HUES64 (cell line): ENCODE measurements at regions not wholly inside any gene's neighbourhood (a gene's known extent, or its start where the extent isn't known, plus 50 kb on each side); places are given as distances from the start of the nearest gene placed in this dataset.

Experiments
- H3K27ac ChIP-seq: 2 replicates; pipeline ENCODE4 v1.7.0; 2013; ENCODE audit warnings: low read depth, low read length, inconsistent platforms
- H3K27me3 ChIP-seq: 2 replicates; pipeline ENCODE4 v1.6.1; 2013; ENCODE audit warnings: mild to moderate bottlenecking, low read length; ENCODE audit not compliant: insufficient read depth
- H3K36me3 ChIP-seq: 2 replicates; pipeline ENCODE4 v1.6.1; 2013; ENCODE audit warnings: mild to moderate bottlenecking, low read length; ENCODE audit not compliant: insufficient read depth
- H3K4me1 ChIP-seq: 2 replicates; pipeline ENCODE4 v1.6.1; 2013; ENCODE audit warnings: mild to moderate bottlenecking, low read length, moderate library complexity; ENCODE audit not compliant: insufficient read depth
- H3K4me3 ChIP-seq: 2 replicates; pipeline ENCODE4 v1.5.1; 2013; ENCODE audit warnings: mild to moderate bottlenecking, low read length, moderate library complexity
- H3K9ac ChIP-seq: 2 replicates; pipeline ENCODE4 v1.6.1; 2013; ENCODE audit warnings: mild to moderate bottlenecking, low read depth, low read length
- H3K9me3 ChIP-seq: 2 replicates; pipeline ENCODE4 v1.6.1; 2013; ENCODE audit warnings: low read depth, low read length; ENCODE audit not compliant: insufficient read depth
- WGBS: fragments of 150-250, 120-280 bp; methylation state at CpG from one replicate; pipeline ENCODE4 v1.1.7; 2013; ENCODE audit warnings: missing lambda C conversion rate; 5-methylcytosine and 5-hydroxymethylcytosine counted together

GRCh38 chr20:22861231-22861980 lies 173.7 kb upstream of the SSTR4 start:
- Histone ChIP-seq H3K4me3 (no peak overlapping the region), H3K4me1 (no peaks in the 10 kb centered on the region), H3K27me3 (no peaks in the 10 kb centered on the region), H3K36me3 (no peaks in the 10 kb centered on the region), H3K9me3 (no peaks in the 10 kb centered on the region), H3K27ac (no peak overlapping the region), H3K9ac (no peak overlapping the region)
- WGBS, result 91% methylated on average over 11 of the region's 11 CpGs

GRCh38 chr20:22861990-22862389 lies 173.1 kb upstream of the SSTR4 start:
- no peak overlapping the region for H3K4me3 ChIP-seq
- no peaks in the 10 kb centered on the region for H3K4me1 ChIP-seq
- no peak overlapping the region for H3K27ac ChIP-seq
- H3K9ac ChIP-seq, result no peak overlapping the region
- no peaks in the 10 kb centered on the region for H3K9me3 ChIP-seq
- no peaks in the 10 kb centered on the region for H3K36me3 ChIP-seq
- 92% methylated on average over 10 of the region's 10 CpGs for WGBS
- no peaks in the 10 kb centered on the region for H3K27me3 ChIP-seq

DNA sequence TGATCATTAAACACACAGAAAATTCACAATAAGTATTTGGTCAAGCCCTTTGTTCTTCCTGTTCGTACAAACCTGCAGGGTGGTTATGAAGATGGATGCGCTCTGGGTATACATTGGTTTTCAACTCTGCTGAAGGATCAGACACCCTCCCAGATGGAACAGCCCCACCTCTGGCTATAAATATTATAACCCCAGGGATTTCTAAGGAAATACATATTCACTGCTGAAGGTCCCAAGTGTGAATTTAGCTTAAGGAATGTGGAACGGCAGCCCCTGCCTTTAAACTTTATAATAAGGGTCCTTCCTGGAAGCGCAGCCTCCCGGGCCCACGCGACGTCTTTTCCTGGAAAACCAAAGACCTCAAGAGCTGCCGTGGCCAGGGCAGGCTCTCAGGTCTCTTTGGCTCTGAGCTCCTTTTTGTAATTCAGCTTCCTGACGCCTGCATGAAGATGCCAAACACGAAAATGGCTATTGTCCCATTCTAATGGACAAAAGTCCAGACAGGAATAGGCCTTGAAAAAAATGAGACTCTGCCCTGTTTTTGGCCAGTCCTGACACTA lies 172.4 kb upstream of the SSTR4 start:
- Histone ChIP-seq H3K9me3 (no peaks in the 10 kb centered on the region), H3K4me1 (no peaks in the 10 kb centered on the region), H3K27me3 (no peaks in the 10 kb centered on the region), H3K9ac (no peak overlapping the region), H3K4me3 (no peak overlapping the region), H3K36me3 (no peaks in the 10 kb centered on the region), H3K27ac (no peak overlapping the region)
- WGBS, result 93% methylated on average over 11 of the region's 11 CpGs

- Histone ChIP-seq H3K27ac (no peak overlapping the region), H3K9ac (no peak overlapping the region), H3K36me3 (no peaks in the 10 kb centered on the region), H3K4me3 (no peak overlapping the region), H3K4me1 (no peaks in the 10 kb centered on the region), H3K9me3 (no peaks in the 10 kb centered on the region), H3K27me3 (no peaks in the 10 kb centered on the region)
- WGBS, result 79% methylated on average over 4 of the region's 4 CpGs
Observed at GRCh38 chr20:22863826-22864225, 171.3 kb upstream of the SSTR4 start.

DNA sequence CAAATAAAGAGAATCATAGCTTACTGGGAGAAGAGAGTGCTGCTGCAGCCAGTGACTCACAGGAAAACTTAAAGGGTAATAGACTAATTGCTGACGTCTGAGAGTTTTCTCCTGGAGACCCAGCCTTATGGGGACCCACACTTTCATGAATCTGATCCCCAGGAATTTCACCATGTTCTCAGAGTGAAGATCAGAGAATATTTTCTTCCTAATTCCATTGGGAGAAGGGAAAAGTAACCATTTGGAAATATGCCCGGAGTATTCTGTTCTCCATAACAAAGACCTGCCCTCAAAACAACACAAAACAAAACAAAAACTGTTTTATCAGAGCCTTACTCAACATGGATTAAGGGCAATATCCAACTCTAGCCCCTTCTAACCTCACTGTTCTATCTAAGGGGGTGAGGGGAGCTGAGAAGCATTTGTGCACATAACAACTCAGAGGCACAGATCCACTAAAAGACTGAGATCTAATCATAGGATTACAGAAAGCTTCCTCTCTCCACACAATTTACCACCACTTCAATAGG lies 168.2 kb upstream of the SSTR4 start:
- no peak overlapping the region for H3K9ac ChIP-seq
- H3K27me3 ChIP-seq, result no peaks in the 10 kb centered on the region
- H3K27ac ChIP-seq, result no peak overlapping the region
- H3K4me3 ChIP-seq, result no peak overlapping the region
- no peaks in the 10 kb centered on the region for H3K4me1 ChIP-seq
- H3K36me3 ChIP-seq, result no peaks in the 10 kb centered on the region
- no peaks in the 10 kb centered on the region for H3K9me3 ChIP-seq
- 48% methylated on average over 2 of the region's 2 CpGs for WGBS

DNA sequence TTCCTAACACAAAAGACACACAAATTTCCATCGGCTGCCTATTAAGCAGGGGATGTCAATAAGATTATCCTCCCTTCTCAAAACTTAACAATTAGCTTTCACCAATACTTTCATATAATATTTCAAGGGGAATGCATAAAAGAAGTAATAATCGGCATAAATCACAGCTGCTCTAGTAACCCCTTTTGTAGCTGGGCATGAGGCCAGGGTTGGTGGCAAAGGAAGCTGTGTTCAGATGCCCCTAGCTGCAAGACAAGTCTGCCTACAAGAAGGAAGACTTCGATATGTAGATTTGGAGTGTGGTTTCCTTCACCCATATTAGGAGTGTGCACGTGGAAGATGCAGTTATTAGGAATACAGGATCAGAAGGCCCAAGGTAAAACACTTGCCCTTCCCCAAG lies 156.9 kb upstream of the SSTR4 start:
- Histone ChIP-seq H3K4me1 (no peaks in the 10 kb centered on the region), H3K9me3 (no peaks in the 10 kb centered on the region), H3K27ac (no peak overlapping the region), H3K4me3 (no peak overlapping the region), H3K9ac (no peak overlapping the region), H3K36me3 (no peaks in the 10 kb centered on the region), H3K27me3 (peaks cover 4% of the 10 kb centered on the region; the same call in 1 of the 2 replicates)
- 93% methylated on average over 3 of the region's 4 CpGs for WGBS

DNA sequence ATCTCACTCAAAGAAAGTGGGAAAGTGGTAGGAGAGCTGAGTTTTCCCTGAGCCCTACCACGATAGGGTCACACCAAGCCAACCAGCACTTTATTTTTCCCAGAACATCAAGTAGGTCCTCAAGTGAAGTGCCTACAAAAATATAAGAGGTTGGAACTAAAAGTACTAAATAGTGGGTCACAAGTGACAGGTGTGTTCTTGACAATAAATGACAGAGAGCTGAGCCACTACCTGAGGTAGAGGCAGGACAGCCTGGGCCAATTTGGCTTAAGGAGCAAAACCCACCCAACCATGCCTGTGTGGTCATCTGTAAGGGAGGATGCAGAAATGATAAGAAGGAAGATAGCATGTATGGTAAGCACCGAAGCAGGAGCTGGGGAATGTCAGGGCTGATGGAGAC lies 154.8 kb upstream of the SSTR4 start:
- Histone ChIP-seq H3K9me3 (no peaks in the 10 kb centered on the region), H3K4me3 (no peak overlapping the region), H3K4me1 (no peaks in the 10 kb centered on the region), H3K9ac (no peak overlapping the region), H3K36me3 (no peaks in the 10 kb centered on the region), H3K27me3 (peaks cover 4% of the 10 kb centered on the region; the same call in 1 of the 2 replicates), H3K27ac (no peak overlapping the region)
- WGBS, result 100% methylated on average over 1 of the region's 2 CpGs

DNA sequence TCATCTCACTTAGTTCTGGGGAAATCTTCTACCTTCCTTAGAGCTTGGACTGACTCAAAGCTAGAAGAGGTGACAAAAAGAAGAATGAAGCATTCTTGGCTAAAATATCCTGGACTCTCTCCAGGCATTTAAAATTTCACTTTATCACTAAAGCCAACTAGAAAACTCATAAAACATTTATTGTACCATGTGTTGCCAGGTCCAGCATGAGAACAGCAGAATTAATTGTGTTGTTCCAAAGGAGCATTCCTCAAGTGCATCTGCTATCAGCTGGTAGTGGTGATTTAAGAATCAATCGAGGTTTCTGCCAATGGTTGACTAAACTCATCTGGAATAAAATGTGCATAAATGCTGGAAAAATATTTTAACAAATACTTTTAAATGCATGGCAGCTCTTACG lies 147.3 kb upstream of the SSTR4 start:
- Histone ChIP-seq H3K4me1 (no peaks in the 10 kb centered on the region), H3K36me3 (no peaks in the 10 kb centered on the region), H3K27me3 (no peaks in the 10 kb centered on the region), H3K27ac (no peak overlapping the region), H3K9me3 (no peaks in the 10 kb centered on the region), H3K4me3 (no peak overlapping the region), H3K9ac (no peak overlapping the region)
- 96% methylated on average over 2 of the region's 2 CpGs for WGBS

GRCh38 chr20:22890594-22891300 lies 144.4 kb upstream of the SSTR4 start:
- no peak overlapping the region for H3K27ac ChIP-seq
- no peak overlapping the region for H3K9ac ChIP-seq
- no peak overlapping the region for H3K4me3 ChIP-seq
- no peaks in the 10 kb centered on the region for H3K36me3 ChIP-seq
- no peaks in the 10 kb centered on the region for H3K9me3 ChIP-seq
- H3K27me3 ChIP-seq, result no peaks in the 10 kb centered on the region
- no peaks in the 10 kb centered on the region for H3K4me1 ChIP-seq
- 90% methylated on average over 5 of the region's 5 CpGs for WGBS

DNA sequence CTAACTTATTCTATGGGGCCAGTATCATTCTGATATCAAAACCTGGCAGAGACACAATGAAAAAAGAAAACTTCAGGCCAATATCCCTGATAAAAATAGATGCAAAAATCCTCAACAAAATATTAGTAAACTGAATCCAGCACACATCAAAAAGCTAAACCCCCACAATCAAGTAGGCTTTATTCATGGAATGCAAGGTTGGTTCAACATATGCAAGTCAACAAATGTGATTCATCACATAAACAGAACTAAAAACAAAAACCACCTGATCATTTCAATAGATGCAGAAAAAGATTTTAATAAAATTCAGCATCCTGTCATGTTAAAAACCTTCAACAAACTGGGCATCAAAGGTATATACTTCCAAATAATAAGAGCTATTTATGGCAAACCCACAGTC lies 133.9 kb upstream of the SSTR4 start:
- no peak overlapping the region for H3K27ac ChIP-seq
- H3K36me3 ChIP-seq, result no peaks in the 10 kb centered on the region
- H3K4me3 ChIP-seq, result no peak overlapping the region
- H3K9me3 ChIP-seq, result no peaks in the 10 kb centered on the region; the same call in 1 of the 2 replicates
- no peaks in the 10 kb centered on the region for H3K4me1 ChIP-seq
- H3K27me3 ChIP-seq, result no peaks in the 10 kb centered on the region
- no peak overlapping the region for H3K9ac ChIP-seq

DNA sequence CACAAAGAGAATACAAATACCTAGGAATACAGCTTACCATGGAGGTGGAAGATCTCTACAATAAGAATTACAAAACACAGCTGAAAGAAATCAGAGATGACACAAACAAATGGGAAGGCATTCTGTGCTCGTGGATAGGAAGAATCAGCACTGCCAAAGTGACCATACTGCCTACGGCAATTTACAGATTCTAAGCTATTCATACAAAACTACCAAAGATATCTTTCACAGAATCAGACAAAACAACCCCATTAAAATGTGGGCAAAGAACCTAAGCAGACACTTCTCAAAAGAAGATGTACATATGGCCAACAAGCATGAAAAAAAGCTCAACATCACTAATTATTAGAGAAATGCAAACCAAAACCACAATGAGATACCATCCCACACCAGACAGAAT lies 133.2 kb upstream of the SSTR4 start:
- Histone ChIP-seq H3K27ac (no peak overlapping the region), H3K36me3 (no peaks in the 10 kb centered on the region), H3K4me1 (no peaks in the 10 kb centered on the region), H3K9me3 (no peaks in the 10 kb centered on the region; the same call in 1 of the 2 replicates), H3K4me3 (no peak overlapping the region), H3K9ac (no peak overlapping the region), H3K27me3 (no peaks in the 10 kb centered on the region)
- 93% methylated on average over 2 of the region's 2 CpGs for WGBS
